Stimulated activated CD4-positive, alpha-beta T cell treated with anti-CD3 and anti-CD28 coated beads, Interleukin-12 subunit alpha, Interleukin-12 subunit beta, amount 100 ng/mL, for 48 hours (primary cell): ENCODE measurements at regions not wholly inside any gene's neighbourhood (a gene's known extent, or its start where the extent isn't known, plus 50 kb on each side); places are given as distances from the start of the nearest gene placed in this dataset.
"Not testable (repeated sequence)": the region's sequence is repeated elsewhere in the genome, so short reads cannot be mapped to it uniquely, and the experiment has no call there.

ENCODE experiments used
- DNase-seq, 3 donors: peaks; one replicate each; pipeline ENCODE4 v3.0.0-alpha.2; 2020; ENCODE audit warnings: low read depth in 2 of 3, low spot score in 1 of 3

DNA sequence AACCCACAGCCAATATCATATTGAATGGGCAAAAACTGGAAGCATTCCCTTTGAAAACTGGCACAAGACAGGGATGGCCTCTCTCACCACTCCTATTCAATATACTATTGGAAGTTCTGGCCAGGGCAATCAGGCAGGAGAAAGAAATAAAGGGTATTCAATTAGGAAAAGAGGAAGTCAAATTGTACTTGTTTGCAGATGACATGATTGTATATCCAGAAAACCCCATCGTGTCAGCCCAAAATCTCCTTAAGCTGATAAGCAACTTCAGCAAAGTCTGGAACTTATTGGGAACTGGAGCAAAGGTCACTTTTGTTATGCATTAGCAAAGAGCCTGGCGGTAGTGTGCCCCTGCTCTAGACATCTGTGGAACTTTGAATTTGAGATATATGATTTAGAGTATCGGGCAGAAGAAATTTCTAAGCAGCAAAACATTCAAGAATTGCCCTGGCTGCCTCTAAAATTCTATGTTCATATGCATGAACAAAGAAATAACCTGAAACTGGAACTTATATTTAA lies 53.4 kb upstream of the PSMA1 start:
- not testable (repeated sequence) for DNase-seq

DNA sequence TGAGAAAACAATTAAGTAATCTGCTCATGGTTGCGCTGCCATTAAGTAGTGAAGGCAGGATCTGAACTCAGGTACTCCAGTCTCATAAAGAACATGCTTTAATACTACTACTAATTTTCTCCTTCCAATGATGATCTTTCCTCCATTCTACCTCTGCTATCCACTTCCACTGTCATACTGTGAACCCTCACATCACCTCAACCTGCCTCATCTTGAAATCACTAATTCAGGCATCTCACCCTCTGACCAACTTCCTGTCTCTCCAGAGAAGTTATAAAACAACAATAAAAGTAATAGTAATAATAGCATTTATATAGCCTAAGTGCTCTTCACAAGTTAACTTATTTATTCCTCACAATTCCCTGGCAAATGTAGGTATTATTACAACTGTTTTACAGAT lies 57.1 kb upstream of the PSMA1 start:
- no peak for DNase-seq

DNA sequence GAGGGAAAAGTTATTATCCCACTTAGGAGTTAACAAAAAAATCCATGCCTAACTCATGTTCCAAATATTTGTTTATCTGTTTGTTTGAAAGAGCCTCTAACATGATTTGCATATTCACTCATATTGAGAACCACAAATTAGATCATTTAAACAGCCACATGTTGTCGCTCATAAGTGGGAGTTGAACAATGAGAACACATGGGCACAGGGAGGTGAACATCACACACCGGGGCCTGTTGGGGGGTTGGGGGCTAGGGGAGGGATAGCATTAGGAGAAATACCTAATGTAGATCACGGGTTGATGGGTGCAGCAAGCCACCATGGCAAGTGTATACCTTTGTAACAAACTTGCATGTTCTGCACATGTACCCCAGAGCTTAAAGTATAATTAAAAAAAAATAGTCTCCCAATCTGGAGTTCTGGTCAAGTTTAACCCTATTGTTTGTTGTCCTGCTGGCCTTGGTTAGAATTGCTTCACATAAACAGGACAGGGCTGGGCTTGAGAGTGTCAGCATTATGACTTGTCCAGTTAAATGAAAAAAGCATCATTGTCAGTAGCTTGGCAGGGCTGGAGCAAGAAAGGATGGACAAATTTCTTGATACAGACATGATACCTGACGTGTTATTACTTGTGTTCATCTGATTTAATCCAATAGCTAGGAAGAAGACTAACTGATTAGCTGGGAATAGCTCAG lies 57.8 kb upstream of the PSMA1 start:
- DNase-seq: no peak

DNA sequence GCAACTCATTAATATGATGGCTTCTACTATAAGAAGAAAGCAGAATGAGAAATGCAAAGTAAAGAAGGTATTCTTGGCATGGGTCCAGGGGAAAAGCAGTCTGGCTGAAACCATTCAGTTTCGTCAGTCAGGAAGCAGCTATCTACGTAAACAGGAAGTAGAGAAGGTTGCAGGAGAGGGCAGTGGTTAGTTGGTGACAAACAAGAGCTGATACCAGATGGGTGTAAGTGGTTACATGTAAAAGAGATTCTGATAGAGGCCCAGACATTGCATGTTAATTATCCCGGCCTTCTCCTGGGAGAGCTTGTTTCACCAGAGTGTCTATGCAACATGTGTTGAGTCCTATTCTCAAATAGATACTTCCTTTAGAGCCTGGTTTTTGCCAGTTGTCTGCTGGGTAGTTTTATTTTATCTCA lies 58.4 kb upstream of the PSMA1 start:
- DNase-seq: peak; percentile 10 to 46 (median 22)

DNA sequence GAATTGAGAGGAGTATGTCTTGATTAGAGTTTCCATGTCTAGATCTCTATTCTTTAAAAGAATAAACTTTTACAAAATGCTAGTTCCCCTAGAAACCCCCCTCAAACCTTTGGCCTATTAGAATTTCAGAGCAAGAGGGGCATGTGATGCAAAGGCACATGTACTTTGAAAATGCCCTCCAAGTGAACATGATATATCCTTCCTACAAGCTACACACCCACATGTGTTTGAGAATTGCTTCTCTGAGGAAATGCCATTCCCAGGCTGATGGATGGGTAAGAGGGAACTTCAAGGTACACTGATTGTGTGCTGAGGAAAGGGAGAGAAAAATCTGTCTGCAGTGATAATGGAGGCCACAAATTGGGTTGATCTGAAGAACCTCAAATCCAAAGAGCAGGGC lies 59.5 kb upstream of the PSMA1 start:
- no peak for DNase-seq

DNA sequence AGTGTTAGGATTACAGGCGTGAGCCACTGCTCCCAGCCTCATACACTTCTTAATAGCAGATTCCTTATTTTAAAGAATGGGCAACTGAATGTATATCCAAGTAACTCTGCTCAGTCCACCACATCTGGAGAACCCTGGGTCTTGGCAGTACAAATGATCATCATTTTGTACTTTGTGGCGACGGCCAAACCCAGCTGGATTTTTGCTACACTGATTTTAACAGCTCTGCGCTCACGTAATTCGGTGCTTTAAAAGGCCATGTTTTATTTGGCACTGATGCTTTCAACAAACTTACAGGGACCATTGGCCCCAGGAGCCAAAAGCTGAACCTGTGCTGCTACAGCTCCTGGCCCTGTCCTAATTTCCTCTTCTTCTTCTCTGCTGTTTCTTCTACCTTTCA lies 60.8 kb upstream of the PDE3B start:
- no peak for DNase-seq

DNA sequence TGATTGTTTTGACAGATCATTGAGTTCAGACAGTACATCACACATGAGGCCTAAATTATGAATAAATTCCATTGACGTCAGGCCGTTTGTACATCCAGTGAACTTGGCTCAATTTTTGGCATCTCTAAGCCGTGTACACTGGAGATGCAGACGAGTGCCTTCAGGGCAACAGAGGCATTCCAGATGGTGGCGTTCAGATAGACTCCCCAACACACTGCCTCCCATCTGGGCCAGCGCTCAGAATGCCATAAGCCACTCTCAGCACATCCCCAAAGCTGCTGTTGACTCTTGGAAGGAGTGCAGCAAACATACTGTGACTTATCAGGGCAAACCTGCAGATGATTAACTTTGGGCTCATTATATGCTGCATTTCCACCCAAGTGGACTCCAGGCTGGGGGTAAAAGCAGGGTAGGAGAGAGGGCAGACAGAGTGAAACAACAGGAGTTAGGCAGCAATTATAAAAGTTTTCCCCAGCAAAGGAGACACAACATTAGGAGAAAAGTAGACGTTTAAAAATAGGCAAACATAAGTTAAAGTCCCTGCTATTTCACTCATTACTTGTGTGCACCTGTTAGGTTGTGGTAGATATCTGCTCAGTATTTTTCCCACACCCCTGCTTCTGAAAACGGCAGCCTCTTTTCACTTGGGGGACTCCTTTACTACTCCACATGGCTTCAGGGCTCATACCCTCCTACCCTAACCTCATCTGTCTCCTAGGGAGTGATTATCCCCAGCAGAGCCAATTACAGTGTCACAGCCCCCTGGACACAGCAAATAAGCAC lies 60.2 kb upstream of the PDE3B start:
- DNase-seq: no peak

DNA sequence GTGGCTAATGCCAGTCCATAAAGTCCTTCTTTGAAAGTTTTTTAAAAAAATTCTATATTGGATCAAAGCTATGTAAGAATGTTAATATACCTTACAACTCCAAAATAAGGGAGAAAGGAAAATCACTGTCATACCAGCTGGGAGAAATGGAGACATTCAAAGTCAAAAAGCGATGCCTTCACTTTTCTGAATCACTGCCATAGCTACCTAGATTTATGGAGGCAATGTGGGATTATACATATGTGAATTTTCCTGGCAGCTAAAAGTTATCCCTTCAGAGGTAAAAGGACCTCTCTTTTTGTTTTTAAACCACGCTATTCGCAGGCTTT lies 59.6 kb upstream of the PDE3B start:
- no peak for DNase-seq

DNA sequence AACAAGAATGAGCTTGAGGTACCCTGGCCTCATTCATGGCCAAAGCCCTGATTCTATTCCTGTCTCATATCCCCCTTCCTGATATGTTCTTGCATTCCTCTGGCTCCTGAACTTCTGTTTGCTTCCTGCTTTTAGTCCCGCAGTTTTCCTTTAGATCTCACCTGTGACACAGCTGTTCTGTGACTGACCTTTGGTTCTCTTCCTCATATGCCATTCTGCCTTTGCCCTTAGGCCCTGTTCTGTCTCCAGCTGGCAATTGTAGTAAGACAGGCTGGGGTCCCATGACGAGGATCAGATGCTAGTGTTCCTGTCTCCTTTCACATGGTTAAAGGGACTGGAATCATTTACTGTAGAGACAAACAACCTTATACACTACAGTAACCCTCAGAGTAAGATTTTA lies 59.0 kb upstream of the PDE3B start:
- no peak for DNase-seq

DNA sequence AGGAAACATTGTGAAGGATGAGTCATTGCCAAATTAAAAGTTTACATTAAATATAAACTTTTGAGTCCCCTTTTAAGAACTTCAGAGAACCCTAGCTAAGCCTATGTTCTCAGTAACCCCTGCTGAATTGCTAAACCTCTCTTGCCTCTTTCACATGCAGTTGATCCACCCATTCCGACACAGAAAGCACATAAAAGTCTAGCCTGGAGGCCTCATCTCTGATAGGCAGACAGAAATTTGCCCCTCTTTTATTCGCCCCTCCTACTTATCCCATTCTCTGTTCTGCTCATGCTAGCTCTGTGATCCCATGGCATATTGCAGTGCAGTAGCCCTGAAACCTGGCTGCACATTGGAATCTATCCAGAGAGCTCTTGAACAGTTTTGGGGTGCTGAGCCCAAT lies 58.2 kb upstream of the PDE3B start:
- no peak for DNase-seq

DNA sequence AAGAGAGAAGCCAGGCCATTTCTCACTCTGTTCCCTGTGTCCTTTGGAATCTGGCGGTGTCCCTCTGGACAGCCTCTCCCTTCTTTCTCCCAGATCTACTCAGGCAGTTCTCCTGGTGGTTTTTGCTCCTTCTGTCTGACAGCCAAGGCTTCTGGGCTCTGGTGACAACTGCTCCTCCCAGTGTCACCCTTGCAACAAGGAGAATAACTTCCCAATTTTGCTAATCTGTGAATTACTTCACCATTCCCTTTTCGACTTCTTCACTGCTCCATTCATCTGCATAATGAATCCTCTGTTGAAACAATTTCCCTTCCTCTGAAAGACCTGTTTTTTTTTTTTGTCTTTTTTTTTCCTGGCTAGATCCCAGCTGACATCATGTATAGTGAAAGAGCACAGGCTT lies 56.3 kb upstream of the PDE3B start:
- DNase-seq: no peak

DNA sequence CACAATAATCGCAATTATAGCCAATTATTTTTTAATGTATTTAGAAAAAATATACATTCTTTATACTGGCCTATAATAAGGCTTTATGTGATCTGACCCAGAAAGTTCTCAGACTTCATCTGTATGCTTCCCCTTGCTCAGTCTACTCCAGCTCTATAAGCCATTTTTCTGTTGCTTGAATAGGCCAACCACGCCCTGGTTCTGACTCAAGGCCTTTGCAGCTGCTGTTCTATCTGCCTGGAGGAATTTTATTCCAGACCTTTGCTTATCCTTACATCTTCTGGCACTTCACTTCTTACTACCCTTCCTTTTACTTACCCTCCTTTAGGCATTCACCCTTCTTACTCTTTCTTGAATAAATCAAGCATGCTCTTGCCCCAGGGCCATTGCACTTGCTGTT lies 54.9 kb upstream of the PDE3B start:
- DNase-seq: no peak

DNA sequence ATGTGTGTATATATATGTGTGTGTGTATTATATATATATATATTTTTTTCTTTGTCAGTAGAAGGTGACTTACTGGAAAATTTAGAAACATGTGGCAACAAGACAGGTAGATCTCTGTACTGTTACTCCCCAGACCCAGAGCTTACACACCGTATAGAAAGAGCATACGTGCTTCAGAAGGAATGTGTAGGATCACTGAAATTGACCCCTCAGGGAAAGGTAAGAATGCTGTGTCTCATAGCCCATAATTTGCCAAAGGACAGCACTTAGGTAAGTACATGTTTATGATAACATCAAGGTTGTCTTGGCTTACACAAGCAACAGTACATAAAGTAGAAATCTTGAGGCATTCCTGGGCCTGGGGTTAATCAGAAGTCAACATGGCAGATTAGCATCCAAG lies 54.2 kb upstream of the PDE3B start:
- no peak for DNase-seq

DNA sequence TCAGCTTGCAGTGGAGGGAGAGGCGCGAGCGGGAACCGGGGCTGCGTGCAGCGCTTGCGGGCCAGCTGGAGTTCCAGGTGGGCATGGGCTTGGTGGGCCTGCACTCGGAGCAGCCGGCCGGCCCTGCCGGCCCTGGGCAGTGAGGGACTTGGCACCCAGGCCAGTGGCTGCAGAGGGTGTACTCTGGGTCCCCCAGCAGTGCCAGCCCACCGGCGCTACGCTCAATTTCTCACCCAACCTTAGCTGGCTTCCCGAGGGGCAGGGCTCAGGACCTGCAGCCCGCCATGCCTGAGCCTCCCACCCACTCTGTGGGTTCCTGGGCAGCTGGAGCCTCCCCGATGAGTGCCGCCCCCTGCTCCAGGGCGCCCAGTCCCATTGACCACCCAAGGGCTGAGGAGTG lies 52.6 kb upstream of the PDE3B start:
- not testable (repeated sequence) for DNase-seq

DNA sequence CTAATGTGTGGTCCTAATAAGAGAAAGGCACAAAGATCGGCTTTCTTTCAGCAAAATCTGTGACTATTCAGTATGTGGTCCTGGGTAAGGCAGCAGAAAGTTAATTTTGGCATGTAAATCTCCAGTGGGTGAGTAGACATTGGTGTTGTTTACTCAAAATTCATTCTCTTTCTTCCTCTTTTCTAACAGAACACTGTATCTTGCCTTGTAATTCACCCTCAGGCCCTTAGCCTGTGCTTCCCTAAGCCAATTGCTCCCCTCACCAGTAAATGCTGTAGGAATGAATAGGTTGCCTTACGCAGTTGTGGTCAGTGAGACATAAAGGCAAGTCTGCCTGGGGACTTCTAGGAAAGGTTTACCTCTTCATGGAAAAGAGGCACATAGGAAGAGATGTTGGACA lies 49.9 kb upstream of the PDE3B start:
- DNase-seq: no peak
